ENCODE measurements at regions not wholly inside any gene's neighbourhood (a gene's known extent, or its start where the extent isn't known, plus 50 kb on each side); places are given as distances from the start of the nearest gene placed in this dataset.

DNA sequence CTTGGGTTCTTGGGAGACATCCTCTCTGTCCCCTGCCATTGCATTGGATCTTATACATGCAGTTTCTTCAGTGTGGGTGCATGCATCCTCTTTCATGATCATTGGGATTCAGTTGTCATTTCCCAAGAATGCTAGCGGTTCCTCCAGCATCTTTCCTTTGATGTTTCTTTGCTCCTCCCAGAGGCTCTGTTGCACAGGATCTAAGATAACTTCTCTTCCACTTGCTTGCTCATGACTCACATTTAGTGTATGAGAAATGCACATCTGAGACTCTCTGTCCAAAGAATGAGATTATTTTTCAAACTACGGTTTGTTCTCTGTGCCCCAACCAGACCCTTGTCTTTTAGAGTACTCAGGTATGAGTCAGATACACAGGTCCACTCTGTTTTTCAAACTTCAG is 197.1 kb downstream of the NDFIP2 start:
- intact Hi-C loops (cut with micrococcal nuclease) = loop anchor here (5.0 to 10.0 kb wide), 2 partner anchors 46 to 657 kb away; no protein-coding TSS in a partner anchor
- DNase-seq (no peak), ATAC-seq (no peak)

DNA sequence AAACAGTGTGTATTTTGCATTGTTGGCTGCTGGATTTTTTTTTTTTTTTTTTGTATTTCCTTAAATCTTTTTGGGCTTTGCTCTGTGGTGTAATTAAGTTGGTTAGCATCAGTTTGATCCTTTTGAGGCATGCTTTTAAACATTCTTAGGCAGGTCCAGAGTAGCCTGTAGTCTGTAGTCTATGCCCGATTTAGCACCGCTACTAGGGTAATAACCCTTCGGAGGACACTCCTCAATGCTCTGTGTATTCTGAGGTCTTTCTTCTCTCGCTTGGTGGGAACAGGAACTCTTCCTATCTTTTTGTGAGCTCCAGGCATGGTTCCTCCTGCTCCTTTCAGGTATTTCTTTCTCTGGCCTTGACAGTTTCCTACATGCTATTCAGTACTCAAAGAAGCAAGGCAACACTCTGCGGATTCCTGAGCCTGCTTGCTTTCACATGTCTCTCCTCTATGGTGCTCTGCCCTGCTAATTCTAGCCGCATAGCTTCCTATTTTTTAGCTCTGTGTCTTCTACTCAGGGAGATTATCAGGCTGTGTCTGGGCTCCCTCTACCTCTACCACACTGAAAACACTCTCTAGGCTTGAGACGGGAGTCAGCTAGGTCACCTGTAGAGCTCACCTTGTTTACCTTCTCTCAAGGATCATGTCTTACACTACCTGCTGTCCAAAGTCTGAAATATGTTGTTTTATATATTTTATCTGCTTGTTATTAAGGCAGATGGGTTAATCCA is 195.1 kb downstream of the NDFIP2 start:
- ATAC-seq = peak; percentile 81
- no peak for DNase-seq
- intact Hi-C loops (cut with micrococcal nuclease) = loop anchor here (5.0 to 10.0 kb wide), 2 partner anchors 44 to 659 kb away; no protein-coding TSS in a partner anchor

DNA sequence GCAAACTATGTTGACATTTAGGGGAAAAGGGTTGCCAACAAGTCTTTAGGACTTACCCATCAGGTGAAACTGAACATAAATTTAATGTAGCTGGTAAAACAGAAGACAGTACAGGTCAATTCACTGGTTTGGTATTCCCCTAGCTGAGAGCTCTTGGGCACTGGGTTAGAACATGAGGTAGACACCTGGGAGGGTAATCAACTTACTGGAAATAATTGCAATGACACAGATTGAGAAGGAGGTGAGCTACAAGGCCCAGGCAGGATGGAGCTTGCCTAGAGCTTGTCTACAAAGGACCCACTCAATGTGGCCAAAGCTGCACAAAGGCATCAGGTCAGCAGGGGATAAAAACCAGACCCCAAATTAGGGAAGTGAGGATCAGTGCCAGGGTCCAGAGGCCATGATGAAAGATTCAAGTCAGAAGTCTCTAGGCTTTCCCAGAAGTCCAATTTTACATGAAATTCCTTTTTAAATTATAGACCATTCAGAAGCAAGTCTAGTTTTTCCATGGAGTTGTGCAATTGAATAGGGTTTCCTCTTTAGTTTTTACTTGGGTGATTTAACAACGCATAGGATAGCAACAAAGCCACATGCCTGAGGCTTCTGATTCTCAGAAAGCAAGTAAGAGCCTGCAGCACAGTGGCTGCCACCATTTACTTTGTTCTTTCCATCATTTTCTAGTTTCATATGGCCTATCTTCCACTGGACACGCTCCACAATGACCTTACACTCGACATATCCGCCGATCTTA is 194.0 kb downstream of the NDFIP2 start:
- intact Hi-C loops (cut with micrococcal nuclease) = loop anchor here (5.0 to 10.0 kb wide), 2 partner anchors 43 to 660 kb away; no protein-coding TSS in a partner anchor
- ATAC-seq = no peak
- no peak for DNase-seq

- DNase-seq (no peak), ATAC-seq (peak; percentile 55)
- intact Hi-C loops (cut with micrococcal nuclease) = loop anchor here (10.0 kb wide), 1 partner anchor 661 kb away; no protein-coding TSS in a partner anchor
Observed at GRCh38 chr13:79673993-79674377, 193.0 kb downstream of the NDFIP2 start.

DNA sequence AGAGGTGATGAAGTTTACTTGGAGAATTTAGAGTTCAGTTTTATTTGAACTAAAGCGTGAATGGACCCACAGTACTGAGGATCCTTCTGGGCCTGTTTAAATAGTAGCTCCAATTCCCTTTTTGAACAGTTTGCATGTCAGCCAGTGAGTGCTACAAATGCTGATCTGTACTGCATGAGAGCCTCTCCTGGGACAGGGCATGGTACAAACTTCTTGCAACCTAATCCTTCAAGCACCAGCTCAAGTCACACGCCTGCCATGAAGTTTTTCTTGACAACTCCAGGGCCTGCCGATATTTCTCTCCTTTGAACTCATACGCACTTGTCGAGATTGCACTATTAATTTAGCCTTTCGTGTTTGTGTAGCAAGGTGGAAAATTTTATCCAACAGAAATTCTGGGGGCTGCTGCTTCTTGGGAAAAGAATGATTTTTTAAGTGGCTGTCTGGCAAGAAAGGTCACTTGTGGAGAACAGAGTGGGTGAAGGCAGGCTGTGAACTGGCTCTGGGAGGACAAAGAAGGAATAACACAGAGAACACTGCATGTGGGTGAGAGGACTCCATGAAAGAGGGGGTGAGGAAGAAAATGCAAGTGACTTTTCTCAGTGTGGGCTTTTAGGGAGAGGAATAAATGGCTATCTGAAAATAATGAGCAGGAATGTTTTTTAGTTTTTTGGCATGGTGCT is 192.5 kb downstream of the NDFIP2 start:
- intact Hi-C loops (cut with micrococcal nuclease) = loop anchor here (10.0 kb wide), 1 partner anchor 661 kb away; no protein-coding TSS in a partner anchor
- peak; percentile 61 for ATAC-seq
- DNase-seq = no peak

GRCh38 chr13:79671420-79671819 is 190.5 kb downstream of the NDFIP2 start:
- ATAC-seq = no peak
- intact Hi-C loops (cut with micrococcal nuclease) = loop anchor here (10.0 kb wide), 1 partner anchor 663 kb away; no protein-coding TSS in a partner anchor
- DNase-seq = no peak

- ATAC-seq (no peak), DNase-seq (no peak)
- intact Hi-C loops (cut with micrococcal nuclease) = no loop called here
Observed at GRCh38 chr13:79668201-79668752, 187.3 kb downstream of the NDFIP2 start.

DNA sequence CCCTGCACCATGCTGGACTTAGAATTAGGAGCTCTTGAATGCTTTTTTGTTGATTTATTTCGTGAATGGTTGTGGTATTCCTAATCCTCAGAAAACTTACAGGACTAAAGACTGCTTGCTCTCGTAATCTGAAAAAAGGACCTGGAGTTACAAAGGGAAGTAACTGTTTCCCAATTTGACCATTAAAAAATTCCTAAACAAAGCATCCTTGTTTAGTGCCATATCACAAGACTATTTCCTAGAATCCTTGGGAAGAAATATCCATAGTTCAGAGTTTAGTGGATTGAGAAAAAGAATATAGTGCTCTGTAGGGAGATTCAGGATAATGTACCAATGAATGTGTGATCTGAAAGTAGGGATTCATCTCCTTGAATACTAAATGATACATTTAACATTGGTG is 186.8 kb downstream of the NDFIP2 start:
- intact Hi-C loops (cut with micrococcal nuclease) = no loop called here
- ATAC-seq = no peak
- DNase-seq = no peak

DNA sequence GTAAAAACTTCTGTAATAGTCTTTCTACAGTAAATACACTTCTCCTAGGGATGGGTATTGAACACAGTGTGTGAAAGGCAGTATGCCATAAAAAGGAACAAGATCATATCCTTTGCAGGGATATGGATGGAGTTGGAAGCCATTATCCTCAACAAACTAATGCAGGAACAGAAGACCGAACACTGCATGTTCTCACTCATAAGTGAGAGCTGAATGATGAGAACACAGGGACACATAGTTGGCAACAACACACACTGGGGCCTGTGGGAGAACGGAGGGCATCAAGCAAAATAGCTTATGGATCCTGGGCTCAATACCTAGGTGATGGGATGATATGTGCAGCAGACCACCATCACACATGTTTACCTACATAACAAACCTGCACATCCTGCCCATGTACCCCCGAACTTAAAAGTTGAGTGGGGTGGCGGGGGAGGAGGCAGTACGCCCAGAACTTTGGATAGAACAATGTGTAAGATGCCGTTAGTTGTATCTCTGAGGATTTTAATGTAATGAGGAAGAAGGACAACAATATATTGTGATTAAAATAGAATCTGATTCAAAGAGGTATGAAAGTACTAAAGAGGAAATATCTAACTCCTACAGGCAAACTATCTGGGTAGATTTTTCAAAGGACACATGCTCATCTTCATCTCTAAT is 183.2 kb downstream of the NDFIP2 start:
- intact Hi-C loops (cut with micrococcal nuclease) = no loop called here
- ATAC-seq = peak; percentile 87
- DNase-seq = no peak

DNA sequence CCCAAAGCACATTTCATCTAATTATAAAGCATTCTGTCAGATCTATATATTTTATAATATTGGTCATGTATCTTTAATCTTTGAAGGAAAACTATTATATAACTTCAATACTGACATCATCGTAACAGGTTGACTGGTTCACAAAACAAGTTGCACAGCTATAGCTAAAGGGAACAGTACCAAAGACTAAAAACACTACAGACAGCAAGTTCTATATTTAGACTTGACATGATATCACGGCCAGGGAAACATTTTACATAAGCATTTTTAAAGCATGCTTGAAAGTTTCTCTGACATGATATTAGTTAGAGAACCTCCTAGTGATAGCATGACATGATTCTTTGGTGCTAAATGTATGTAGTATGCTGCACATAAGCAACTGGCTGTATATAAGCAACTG is 182.5 kb downstream of the NDFIP2 start:
- ATAC-seq (peak; percentile 84), DNase-seq (no peak)
- intact Hi-C loops (cut with micrococcal nuclease) = no loop called here

DNA sequence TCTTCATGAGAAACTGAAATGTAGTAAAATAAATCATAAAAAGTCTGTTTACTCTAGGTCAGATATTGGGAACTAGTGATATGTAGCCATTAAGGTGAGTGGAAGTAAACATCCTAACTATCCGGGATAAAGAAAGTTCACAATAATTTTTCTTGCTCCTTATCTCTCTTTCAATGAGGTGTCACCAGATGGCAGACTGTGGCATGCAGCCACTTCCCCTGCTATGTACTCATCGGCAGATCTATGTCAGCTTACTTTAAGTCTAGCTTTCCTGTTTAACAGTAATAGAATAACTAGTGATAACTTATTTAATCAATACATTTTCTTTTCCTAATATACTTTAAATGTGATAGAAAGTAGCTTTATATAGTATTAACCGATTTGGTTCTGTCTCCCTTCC is 181.9 kb downstream of the NDFIP2 start:
- ATAC-seq = peak; percentile 20
- DNase-seq = peak; percentile 47
- intact Hi-C loops (cut with micrococcal nuclease) = no loop called here

DNA sequence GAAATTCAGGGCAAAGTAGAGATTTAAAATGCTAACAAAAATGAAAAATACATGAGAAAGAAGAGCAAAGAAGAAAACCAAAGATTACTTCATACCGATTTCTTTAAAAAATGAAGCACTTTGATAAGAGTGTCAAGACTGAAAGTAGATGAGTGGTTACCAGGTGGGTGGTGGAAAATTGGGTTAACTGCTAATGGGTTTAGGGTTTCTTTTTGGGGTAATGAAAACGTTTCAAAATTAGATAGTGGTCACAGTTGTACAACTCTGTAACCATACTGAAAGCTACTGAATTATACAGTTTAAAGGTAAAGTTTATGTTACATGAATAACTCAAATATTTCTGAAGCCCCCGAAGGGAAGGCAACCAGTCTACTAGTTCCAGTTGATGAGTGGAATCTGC is 179.4 kb downstream of the NDFIP2 start:
- DNase-seq (no peak), ATAC-seq (no peak)
- intact Hi-C loops (cut with micrococcal nuclease) = no loop called here

- ATAC-seq (peak; percentile 82), DNase-seq (peak; percentile 69)
- intact Hi-C loops (cut with micrococcal nuclease) = no loop called here
Observed at GRCh38 chr13:79659121-79659521, 178.2 kb downstream of the NDFIP2 start.

DNA sequence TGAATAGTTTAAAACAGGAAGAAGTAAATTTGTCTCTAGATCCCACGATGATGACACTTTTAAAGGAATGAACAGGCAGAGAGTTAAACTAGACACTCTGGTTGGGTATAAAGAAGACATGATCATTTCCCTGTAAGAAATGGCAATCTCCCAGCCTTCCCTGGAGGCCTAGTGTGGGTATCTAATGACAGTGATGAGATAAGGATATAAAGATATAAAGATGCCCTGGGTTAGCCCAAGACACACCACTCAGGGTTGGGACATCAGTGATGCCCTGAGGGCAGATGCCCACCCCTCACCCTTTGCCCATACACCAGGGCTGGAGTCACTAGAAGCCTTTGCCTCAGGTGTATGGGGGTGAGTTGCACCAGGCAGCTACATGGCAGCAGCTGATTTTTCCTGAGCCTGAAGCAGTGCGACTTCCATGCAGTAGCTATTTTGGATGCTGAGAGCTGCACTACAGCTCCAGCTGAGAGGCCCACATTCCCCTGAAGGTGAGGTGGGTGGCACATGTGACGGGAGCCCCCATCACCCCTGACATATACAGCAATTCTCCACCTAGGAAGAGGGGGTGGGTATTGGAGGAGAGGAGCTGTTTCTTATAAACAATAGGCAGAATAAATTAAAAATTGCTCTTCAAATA is 177.5 kb downstream of the NDFIP2 start:
- DNase-seq (no peak), ATAC-seq (peak; percentile 41)
- intact Hi-C loops (cut with micrococcal nuclease) = no loop called here

GRCh38 chr13:79655509-79655908 is 174.6 kb downstream of the NDFIP2 start:
- no peak for ATAC-seq
- DNase-seq = no peak
- intact Hi-C loops (cut with micrococcal nuclease) = no loop called here

DNA sequence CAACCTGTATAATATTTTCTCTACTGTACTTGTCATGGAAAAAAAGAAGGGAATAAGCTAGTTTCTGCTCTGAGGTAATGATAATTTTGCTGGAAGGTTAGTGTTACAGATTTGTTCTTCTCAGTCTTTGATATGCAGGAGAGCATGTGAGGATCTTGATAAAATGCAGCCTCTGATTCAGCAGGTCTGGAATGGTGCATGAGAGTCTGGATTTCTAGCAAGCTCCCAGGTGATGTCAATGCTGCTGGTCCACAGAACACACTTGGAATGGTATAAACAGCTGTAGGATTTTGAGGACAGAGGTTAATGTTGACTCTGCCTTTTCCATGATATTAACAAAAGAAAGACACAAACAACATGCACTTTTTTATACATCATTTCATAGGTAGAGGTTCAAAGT is 173.6 kb downstream of the NDFIP2 start:
- no peak for ATAC-seq
- intact Hi-C loops (cut with micrococcal nuclease) = no loop called here
- no peak for DNase-seq

DNA sequence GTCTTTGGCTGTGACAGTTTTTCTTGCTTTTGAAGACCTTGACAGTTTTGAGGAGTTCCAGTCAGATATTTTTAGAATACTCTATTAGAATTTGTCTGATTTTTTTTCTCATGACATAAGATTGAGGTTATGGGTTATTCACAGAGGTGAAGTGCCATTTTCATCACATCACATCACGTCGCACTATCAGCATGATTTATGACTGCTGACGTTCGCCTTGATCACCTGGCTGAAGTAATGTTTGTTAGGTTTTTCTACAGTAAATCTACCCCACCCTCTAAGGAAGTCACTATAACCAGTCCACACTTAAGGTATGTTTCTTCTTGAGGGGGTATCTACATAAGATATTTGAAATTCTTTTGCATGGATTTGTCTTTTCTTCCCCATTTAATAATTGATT is 169.7 kb downstream of the NDFIP2 start:
- no peak for ATAC-seq
- DNase-seq = no peak
- intact Hi-C loops (cut with micrococcal nuclease) = no loop called here

- no peak for DNase-seq
- intact Hi-C loops (cut with micrococcal nuclease) = no loop called here
- no peak for ATAC-seq
Observed at GRCh38 chr13:79648191-79648590, 167.2 kb downstream of the NDFIP2 start.

DNA sequence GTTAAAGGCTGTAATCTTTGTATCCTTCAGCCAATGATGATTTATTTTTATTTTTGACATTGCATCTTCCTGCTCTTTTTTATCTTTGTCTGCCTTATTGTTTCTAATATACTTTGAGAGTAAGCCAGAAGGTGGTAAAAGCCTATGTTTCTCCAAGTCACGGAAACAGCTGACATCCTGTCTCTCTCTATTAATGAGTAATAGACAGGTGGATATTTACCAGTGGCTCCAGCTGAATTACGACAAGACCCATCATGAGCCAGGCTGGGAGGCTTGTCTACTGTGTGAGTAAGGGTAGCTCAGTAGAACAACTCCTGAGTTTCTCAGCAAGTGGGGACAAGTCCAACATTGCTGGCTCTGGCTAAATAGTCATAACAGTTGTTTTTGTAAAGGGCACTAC is 166.6 kb downstream of the NDFIP2 start:
- no peak for DNase-seq
- ATAC-seq = no peak
- intact Hi-C loops (cut with micrococcal nuclease) = no loop called here

Data from left ventricle myocardium superior (tissue), 1 donor.